A673 (cell line): ENCODE measurements at regions not wholly inside any gene's neighbourhood (a gene's known extent, or its start where the extent isn't known, plus 50 kb on each side); places are given as distances from the start of the nearest gene placed in this dataset.

ENCODE experiments used
- CTCF ChIP-seq: fragments of 300-800, 200-600 bp; sonication (generic); conservative IDR thresholded peaks from 2 replicates; pipeline ENCODE4 v1.5.1; 2017; ENCODE audit warnings: low read depth, mild to moderate bottlenecking, antibody characterized with exemption, low read length, moderate library complexity, mixed read lengths
- EZH2 ChIP-seq: fragments of 200-600 bp; sonication (generic); IDR thresholded peaks from 2 replicates; pipeline ENCODE4 v1.6.1; 2017; ENCODE audit warnings: borderline replicate concordance, low read depth, mild to moderate bottlenecking, mixed read lengths, antibody characterized with exemption, low read length; ENCODE audit not compliant: poor library complexity, severe bottlenecking

GRCh38 chr2:149650006-149650405 lies 62.4 kb upstream of the MMADHC start:
- TF ChIP-seq CTCF (no peak), EZH2 (no peak)
